ENCODE measurements at regions not wholly inside any gene's neighbourhood (a gene's known extent, or its start where the extent isn't known, plus 50 kb on each side); places are given as distances from the start of the nearest gene placed in this dataset.

GRCh38 chr10:78935697-78936407, 132.9 kb upstream of the ZMIZ1 start:
- TF ChIP-seq CTCF (IDR thresholded peaks at IDR 0.05) (no peak), ZFX (IDR thresholded peaks at IDR 0.05; ENCODE audit: borderline replicate concordance) (no peak)

Measured in 22Rv1 (cell line).